ENCODE measurements at regions not wholly inside any gene's neighbourhood (a gene's known extent, or its start where the extent isn't known, plus 50 kb on each side); places are given as distances from the start of the nearest gene placed in this dataset.

DNA sequence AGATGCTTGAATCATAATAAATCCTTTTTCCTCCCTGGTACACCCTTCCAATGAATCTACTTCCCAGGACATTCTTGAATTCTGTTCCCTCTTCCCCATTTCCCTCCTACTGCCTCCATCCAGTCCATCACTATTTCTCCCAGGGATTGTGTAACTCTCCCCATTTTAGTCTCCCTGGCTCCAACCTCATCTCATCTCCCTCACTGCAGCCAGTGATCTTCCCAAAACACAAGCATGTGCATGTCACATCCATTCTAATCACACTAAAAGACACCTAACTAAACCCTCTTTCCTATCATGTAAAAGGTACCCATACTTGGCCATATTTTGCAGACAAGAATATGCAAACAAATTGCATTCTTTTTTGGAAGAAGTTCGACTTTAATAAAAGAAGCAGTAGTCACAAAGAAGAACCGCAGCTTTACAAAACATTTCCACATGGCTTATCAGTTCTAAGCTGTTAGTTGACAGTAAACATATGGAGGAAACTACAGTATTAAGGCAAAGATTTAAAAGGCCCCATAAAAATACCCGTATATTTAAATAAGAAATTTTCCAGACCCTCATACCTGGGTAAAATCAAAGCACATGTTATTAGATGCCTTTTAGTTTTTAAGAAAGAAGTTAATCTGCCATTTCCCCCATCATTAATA is 111.0 kb downstream of the KCTD12 start:
- no peak for TF ChIP-seq POLR2A (IDR thresholded peaks at IDR 0.05)
- TF ChIP-seq, protein P1, sequence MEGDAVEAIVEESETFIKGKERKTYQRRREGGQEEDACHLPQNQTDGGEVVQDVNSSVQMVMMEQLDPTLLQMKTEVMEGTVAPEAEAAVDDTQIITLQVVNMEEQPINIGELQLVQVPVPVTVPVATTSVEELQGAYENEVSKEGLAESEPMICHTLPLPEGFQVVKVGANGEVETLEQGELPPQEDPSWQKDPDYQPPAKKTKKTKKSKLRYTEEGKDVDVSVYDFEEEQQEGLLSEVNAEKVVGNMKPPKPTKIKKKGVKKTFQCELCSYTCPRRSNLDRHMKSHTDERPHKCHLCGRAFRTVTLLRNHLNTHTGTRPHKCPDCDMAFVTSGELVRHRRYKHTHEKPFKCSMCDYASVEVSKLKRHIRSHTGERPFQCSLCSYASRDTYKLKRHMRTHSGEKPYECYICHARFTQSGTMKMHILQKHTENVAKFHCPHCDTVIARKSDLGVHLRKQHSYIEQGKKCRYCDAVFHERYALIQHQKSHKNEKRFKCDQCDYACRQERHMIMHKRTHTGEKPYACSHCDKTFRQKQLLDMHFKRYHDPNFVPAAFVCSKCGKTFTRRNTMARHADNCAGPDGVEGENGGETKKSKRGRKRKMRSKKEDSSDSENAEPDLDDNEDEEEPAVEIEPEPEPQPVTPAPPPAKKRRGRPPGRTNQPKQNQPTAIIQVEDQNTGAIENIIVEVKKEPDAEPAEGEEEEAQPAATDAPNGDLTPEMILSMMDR (IDR thresholded peaks at IDR 0.05), result no peak
- no peak for TF ChIP-seq EP300 (IDR thresholded peaks at IDR 0.05)
- Histone ChIP-seq H3K27me3 (no peaks in the 10 kb centered on the region), H3K4me1 (peaks cover 0 to 3% (median 0%) of the 10 kb centered on the region in 4 donors), H3K9me3 (no peaks in the 10 kb centered on the region), H3K27ac (no peak overlapping the region), H3K36me3 (no peaks in the 10 kb centered on the region), H3K4me3 (no peak overlapping the region)
- DNase-seq (ENCODE audit: low spot score in 2 of 2), result no peak
- 87 to 90% methylated on average over 3 of the region's 3 CpGs for WGBS, 2 donors

DNA sequence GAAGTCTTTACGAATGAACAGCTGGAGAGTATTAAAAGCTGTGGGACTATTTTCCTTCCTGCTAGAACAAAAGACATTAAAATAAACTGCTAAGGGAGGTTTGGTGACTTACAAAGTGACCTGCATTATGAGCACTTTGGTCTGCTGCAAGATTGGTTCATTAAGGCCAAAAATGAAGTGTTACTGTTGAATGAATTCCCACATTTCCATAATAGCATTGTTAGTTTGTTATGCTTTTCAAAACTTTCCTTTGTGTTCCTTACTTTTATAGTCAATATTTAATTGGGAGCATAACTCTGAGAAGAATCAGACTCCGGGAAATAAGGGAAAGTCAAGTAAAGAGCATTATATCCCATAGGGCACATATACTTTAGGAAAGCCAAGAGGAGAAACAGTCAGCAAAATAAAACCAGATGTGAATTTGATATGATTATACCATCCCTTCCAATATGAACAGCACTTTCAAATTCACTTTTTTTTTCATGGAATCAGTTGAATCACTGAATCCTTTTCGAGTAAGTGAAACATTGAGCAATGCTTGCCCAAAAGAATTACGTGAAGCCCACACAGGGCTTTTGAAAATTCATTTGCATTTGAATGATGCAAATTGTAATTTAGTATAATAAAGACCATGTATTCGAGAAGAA is 112.6 kb downstream of the KCTD12 start:
- 49 to 54% methylated on average over 5 of the region's 5 CpGs for WGBS, 2 donors
- Histone ChIP-seq H3K4me1 (peaks cover 0 to 18% (median 2%) of the 10 kb centered on the region in 4 donors), H3K36me3 (no peaks in the 10 kb centered on the region), H3K27me3 (no peaks in the 10 kb centered on the region), H3K4me3 (no peak overlapping the region), H3K9me3 (no peaks in the 10 kb centered on the region), H3K27ac (no peak overlapping the region)
- DNase-seq (ENCODE audit: low spot score in 2 of 2), result no peak
- TF ChIP-seq, protein P1 (IDR thresholded peaks at IDR 0.05), result no peak
- no peak for TF ChIP-seq POLR2A (IDR thresholded peaks at IDR 0.05)
- no peak for TF ChIP-seq EP300 (IDR thresholded peaks at IDR 0.05)

DNA sequence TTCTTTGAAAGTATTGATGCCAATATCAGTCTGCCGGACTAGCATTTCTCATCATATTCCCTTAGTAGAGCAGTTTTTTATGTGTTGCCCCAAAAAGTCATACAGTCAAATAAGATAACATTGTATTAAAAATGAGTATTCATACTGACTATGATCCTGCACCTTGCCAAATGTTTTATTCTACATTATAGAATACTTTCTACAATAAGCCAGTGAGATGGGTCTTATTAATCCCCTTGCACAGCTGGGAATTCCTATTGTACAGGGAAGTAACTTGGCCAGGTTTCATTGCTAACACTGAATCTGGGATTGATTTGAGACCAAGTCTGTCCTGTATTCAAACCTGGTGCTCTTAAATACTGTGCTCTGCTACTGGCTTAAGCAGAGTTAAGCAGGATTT is 114.0 kb downstream of the KCTD12 start:
- no peaks in the 10 kb centered on the region for H3K36me3 ChIP-seq
- TF ChIP-seq EP300 (IDR thresholded peaks at IDR 0.05), result no peak
- TF ChIP-seq, protein P1 (IDR thresholded peaks at IDR 0.05), result no peak
- TF ChIP-seq POLR2A (IDR thresholded peaks at IDR 0.05), result no peak
- no peak overlapping the region for H3K27ac ChIP-seq
- H3K4me3 ChIP-seq, result no peak overlapping the region
- H3K4me1 ChIP-seq, result peaks cover 0 to 20% (median 2%) of the 10 kb centered on the region in 4 donors
- H3K9me3 ChIP-seq, result no peaks in the 10 kb centered on the region
- no peak for DNase-seq (ENCODE audit: low spot score in 2 of 2)
- H3K27me3 ChIP-seq, result no peaks in the 10 kb centered on the region
- 97 to 100% methylated on average over 1 of the region's 1 CpG for WGBS, 2 donors

DNA sequence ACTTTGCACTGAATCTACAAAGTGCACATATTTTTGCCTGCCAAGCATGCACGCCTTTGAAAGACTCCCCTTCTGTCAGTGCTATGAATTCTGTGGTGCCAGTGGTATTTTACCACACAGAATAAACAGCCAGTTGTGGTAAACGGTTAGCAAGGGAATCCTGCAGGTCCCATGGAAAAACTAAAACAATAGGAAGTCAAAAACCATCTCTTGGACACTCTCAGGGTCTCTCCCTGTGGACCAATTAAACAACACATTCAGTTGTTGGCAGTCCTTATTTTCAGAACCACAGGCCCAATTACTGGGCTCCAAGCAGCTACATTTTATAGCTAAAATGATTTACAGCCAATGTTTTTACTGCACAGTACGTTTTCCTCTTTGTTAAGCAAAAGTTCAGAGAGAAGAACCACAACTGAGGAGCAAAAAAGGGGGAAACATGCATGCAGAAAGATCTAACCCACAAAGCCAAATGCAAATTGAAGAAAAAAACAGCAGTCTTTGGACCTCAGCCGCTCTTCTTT is 116.9 kb downstream of the KCTD12 start:
- Histone ChIP-seq H3K27me3 (no peaks in the 10 kb centered on the region), H3K4me3 (no peak overlapping the region), H3K27ac (peak overlapping the region in 1 of 4 donors; percentile 1), H3K36me3 (no peaks in the 10 kb centered on the region), H3K4me1 (peaks cover 0 to 29% (median 4%) of the 10 kb centered on the region in 4 donors), H3K9me3 (no peaks in the 10 kb centered on the region)
- TF ChIP-seq, protein P1 (IDR thresholded peaks at IDR 0.05), result no peak
- TF ChIP-seq POLR2A (IDR thresholded peaks at IDR 0.05) (no peak), EP300 (IDR thresholded peaks at IDR 0.05) (no peak)
- DNase-seq (ENCODE audit: low spot score in 2 of 2), result no peak
- WGBS, 2 donors, result 29 to 35% methylated on average over 4 of the region's 4 CpGs

DNA sequence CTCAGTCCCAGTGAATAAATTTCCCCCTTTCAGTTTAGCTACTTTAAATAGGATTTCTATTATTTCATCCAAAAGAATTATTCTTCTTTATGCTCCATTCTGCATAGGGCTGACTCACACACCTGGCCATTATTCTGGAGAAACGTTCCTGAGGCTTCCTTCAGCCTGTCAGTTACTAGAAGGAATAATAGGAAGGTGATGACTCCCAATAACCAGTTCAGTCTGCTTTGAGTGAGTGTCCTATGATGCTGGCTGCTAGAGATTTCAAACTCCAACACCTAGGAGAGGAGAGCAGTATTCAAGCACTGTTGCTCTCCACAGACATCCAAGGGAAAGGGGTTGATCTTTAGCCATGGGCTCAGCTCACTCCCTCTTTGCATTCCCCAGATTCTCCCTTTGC is 117.8 kb downstream of the KCTD12 start:
- Histone ChIP-seq H3K27me3 (no peaks in the 10 kb centered on the region), H3K4me3 (no peak overlapping the region), H3K36me3 (no peaks in the 10 kb centered on the region), H3K4me1 (peaks cover 0 to 32% (median 4%) of the 10 kb centered on the region in 4 donors), H3K9me3 (no peaks in the 10 kb centered on the region), H3K27ac (no peak overlapping the region)
- WGBS, 2 donors, result 68 to 76% methylated on average over 1 of the region's 1 CpG
- no peak for DNase-seq (ENCODE audit: low spot score in 2 of 2)
- no peak for TF ChIP-seq EP300 (IDR thresholded peaks at IDR 0.05)
- TF ChIP-seq POLR2A (IDR thresholded peaks at IDR 0.05), result no peak
- TF ChIP-seq, protein P1 (IDR thresholded peaks at IDR 0.05), result no peak

All from tibial nerve (tissue), 4 donors.